Activated CD4-positive, alpha-beta T cell treated with anti-CD3 and anti-CD28 coated beads for 48 hours (primary cell): ENCODE measurements at regions not wholly inside any gene's neighbourhood (a gene's known extent, or its start where the extent isn't known, plus 50 kb on each side); places are given as distances from the start of the nearest gene placed in this dataset.

ENCODE experiments used
- DNase-seq: peaks from one replicate; pipeline ENCODE4 v3.0.0-alpha.2; 2020

- DNase-seq = no peak
Observed at GRCh38 chr10:33807531-33808359, 473.3 kb upstream of the NRP1 start.

DNA sequence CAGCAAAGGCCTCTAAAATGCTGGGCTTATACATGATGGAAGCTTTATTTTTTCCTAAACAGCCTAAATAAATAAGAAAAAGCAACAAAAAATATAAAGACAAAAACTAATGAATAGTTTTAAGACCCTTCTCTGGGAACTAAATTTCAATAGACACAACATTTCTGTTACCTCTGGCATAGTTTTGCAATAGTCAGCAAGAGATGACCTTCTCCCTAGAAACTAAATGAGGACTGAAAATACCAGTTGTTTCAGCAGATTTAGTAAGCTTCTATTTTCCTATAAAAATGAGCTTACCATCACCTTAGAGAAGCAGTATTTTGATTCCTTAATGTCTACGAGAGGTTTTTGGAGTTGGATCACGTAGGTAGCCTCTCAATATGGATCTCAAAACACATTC lies 471.4 kb upstream of the NRP1 start:
- no peak for DNase-seq

GRCh38 chr10:33804584-33804983 lies 470.1 kb upstream of the NRP1 start:
- DNase-seq = no peak

DNA sequence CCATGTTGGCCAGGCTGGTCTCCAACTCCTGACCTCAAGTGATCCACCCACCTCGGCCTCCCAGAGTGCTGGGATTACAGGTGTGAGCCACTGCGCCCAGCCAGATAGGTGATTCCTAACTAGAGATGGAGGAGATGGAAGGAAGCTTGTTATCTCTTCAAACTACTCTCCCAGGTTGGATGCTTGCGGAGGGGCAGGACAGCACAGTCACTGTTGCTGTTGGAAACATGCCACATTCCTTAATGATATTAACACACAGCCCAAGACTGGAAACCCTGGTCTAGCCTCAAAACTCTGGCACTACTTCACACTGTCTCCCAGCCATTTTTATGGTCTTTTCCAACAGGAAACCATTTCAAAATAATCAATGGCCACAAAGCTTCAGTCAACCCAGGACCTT lies 468.8 kb upstream of the NRP1 start:
- DNase-seq = no peak

GRCh38 chr10:33802566-33802965 lies 468.1 kb upstream of the NRP1 start:
- no peak for DNase-seq

DNA sequence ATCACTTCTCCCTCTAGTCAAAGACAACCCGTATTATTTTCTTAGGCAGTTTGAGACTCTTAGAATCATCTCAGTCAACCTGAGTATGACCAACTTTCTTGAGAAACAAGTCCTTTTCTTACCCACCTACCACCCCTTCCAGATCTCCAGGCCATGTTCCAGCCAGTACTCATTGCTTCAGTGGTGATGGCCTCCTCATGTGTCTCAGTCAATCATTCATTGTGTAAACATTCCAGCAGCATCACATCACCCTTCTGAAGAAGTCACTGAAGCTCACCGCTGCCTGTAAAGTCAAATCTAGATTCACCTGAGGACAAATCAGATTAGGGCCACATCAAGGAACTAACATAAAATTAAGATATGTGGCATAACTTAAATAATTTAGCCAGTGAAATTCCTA lies 467.2 kb upstream of the NRP1 start:
- no peak for DNase-seq

GRCh38 chr10:33800986-33801385 lies 466.5 kb upstream of the NRP1 start:
- no peak for DNase-seq

- DNase-seq = no peak
Observed at GRCh38 chr10:33800545-33800944, 466.1 kb upstream of the NRP1 start.

- no peak for DNase-seq
Observed at GRCh38 chr10:33799944-33800323, 465.5 kb upstream of the NRP1 start.

GRCh38 chr10:33799281-33799943 lies 464.9 kb upstream of the NRP1 start:
- DNase-seq = no peak

DNA sequence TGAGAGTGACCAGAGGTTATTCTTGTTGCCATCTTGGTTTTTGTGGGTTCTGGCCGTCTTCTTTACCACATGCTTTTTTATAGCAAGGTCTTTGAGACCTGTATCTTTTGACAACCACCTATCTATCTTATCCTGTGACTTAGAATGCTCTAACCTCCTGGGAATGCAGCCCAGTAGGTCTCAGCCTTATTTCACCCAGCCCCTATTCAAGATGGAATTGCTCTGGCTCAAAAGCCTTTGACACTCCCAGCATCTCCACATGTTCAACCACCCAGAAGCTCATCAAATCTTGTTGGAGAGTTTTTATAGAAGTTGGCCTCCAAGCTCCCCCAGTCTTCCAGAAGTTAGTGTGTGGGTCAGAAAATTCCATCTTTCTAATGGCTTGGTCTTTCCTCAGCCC lies 464.3 kb upstream of the NRP1 start:
- no peak for DNase-seq

DNA sequence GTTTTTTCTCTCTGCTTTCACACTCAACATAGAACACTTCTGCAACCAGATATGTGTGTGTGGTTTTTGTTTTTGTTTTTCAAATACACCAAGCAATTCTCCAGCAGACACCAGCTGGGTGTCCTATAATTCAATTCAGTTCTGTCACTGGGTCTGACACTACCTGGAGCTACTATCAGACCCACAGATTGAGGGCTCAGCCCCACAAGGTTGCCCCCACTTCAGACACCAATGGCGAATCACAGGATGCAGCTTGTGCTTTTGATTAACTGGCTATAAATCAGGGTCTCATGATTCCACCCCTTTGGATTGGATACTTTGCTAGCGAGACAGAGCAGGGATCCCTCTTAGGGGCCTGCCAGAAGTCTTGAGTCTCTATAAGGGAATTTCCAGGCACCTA lies 462.2 kb upstream of the NRP1 start:
- no peak for DNase-seq

- DNase-seq = no peak
Observed at GRCh38 chr10:33795529-33795928, 461.1 kb upstream of the NRP1 start.

DNA sequence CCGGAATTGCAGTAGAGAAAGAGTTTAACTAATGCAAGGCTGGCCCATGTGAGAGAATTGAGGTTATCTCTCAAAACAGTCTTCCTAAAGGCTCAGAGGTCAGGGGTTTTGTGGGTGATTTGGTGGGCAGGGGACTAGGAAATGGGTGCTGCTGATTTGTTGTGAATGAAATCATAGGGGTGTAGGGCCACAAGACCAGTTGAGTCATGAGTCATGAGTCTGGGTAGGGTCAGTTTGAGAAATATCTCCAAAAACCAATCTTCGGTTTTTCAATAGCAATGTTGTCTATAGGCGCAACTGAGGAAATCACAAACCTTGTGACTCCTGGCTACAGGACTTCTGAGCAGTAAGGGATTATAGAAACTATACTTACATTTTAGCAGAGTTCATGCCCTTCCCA lies 460.0 kb upstream of the NRP1 start:
- DNase-seq = no peak

DNA sequence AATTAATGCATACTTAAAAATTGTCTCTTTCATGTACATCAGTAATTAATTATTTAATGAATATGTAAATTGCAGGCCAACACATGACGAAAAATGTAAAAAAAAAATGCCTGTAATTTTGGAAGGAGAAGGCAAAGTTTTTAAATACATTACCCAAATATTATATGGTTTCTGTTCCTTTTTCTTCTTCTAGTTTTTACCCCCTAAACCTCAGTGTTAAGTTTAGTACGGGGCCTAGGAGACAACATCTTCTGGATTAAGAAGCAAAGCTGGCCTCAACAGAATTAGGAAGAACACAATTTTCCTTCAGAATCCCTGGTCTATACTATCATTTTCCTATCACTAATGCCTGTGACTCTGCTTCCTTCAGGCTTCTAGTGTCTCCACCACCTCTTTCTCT lies 459.3 kb upstream of the NRP1 start:
- DNase-seq = no peak

DNA sequence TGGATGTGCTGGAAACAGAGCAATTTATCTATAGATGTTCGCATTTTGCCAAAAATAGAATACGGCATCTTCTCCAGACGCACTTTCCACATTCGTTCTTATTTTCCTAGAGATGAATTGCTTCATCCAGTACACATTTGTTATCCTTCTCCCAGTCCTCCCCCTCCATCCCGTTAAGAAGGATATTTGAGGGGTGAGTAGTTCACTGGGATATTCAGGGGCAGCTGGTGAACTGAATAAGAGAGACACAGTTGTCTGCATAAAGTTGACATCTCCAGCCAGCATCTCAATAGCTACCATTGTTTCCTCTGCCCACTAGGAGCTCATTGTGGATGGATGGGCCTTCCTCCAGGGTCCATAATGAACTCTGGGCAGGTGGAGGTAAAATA lies 456.8 kb upstream of the NRP1 start:
- DNase-seq = no peak

DNA sequence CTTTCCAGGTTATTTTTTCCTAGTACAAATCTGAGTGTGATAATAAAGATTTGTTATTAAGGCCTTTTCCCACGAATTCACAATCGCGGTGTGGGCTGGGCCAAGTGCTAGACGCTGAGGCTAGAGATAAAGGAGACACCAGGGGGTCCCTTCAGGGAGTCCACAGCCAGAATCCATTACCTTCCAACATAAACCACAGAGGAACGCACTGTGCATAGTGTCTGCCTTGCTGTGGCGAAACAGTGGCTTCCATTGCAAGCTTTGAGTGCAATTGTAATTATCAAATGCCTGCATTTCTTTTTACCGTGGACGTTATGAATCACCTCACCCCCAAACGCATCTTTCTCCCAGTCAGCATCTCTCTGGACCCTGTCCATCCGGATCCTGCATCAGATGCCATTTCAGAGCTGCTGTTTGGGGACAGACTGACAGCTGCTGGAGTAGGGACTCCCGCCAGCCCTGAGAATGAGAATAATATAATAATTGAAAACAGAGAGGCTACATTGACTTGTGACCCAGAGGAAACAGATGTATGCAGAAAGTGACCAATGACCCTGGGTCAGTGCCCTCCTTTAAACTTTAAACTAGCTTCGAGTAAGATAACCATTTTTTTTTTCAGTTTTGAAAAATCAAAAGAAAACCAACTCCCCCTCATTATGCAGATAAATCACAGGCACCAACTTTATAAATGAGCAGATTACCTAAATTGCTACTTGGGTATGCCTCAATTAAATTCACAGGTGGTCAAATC lies 456.2 kb upstream of the NRP1 start:
- DNase-seq = no peak

GRCh38 chr10:33783557-33783956 lies 449.1 kb upstream of the NRP1 start:
- DNase-seq = no peak

DNA sequence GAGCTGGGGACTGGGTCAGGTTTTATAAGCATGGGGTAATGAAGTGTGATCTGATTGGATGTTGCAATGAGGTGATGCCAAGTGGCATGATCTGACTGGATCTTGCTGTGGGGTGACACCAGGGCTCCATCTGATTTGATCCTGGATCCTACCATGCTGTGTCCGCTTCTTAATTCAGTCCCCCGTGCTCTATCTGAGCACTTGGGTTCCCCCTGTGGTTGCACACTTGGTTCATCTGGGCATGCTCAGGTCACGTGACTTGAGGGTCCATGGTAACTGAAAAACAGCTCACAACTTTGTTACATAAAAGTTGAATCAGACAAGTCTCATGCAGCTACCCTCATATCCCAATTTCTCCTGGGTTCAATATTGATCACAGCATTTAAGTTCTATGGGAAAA lies 448.6 kb upstream of the NRP1 start:
- DNase-seq = no peak

DNA sequence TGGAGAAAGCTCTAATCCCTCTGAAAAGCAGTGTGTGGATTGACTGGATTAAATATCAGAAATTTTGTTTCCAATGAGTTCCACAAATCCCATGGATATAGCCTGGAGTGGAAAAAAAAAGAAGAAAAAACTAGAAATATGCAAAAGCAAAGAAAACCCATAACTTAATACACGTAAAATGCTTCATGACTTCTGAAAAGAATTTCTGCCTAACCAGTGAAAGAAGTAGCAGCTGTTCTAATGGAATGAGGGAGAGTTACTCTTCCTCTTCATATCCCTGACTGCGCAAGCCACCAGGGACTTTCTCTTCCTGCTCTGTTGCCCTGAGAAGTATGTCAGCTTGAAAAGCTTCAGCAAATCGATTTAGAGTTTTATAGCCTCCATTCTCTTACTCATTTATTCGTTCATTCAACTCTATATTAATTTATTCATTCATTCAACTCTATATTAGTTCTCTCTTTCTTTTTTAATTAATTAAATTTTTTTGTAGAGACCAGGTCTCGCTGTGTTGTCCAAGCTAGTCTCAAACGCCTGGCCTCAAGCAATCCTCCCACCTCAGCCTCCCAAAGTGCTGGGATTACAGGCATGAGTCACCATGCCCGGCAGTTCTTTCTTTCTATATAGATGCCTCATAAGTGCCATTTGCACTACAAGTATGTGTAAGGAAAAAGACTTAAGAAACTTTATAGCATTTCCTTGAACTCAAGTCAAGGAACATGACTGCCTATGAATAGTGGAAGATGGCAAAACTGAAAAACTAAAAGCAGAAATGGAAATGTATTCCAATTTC lies 447.3 kb upstream of the NRP1 start:
- DNase-seq = no peak

GRCh38 chr10:33780961-33781360 lies 446.5 kb upstream of the NRP1 start:
- no peak for DNase-seq

DNA sequence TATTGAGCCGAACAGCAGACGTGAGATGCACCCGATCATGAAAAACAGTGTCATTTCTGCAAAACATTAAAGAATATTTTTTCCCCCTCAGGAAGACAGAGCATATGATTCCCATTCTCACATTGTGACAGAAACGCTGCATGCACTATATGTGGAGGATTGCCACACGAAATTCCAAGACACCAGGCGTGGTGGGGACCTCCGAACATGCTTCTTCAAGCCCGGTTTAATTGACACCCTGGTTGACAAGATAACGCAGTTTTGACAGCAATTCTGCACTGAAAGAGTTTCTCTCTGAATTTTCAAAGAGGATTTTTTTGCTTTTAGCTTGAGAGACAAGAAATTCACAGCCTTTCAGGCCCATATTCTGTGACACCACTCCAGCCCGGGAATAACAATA lies 442.8 kb upstream of the NRP1 start:
- no peak for DNase-seq

- DNase-seq = no peak
Observed at GRCh38 chr10:33776419-33777070, 442.1 kb upstream of the NRP1 start.
